IMR-90 (cell line): ENCODE measurements at regions not wholly inside any gene's neighbourhood (a gene's known extent, or its start where the extent isn't known, plus 50 kb on each side); places are given as distances from the start of the nearest gene placed in this dataset.

Experiments
- ATAC-seq: fragments of 200-7000 bp; cut with Tn5 transposase; 2 replicates; pipeline ENCODE4 v1.9.1; 2020; ENCODE audit warnings: low read depth, mild to moderate bottlenecking, moderate library complexity
- BruUV-seq: library from RNA; stranded (reverse); fragments of 400-500 nt; replicated peaks from 2 replicates; lab custom pipeline; 2021; lab: Mats Ljungman, UMichigan
- CTCF ChIA-PET: fragments of 300-600 bp; formaldehyde crosslinking; extraction: SDS; loops from one replicate; lab custom pipeline; 2021; ENCODE audit warnings: antibody characterized with exemption; lab: Yijun Ruan, JAX
- POLR2A ChIA-PET: fragments of 300-600 bp; sonication (Branson Sonifier 250); formaldehyde crosslinking; loops from one replicate; lab custom pipeline; 2022; ENCODE audit warnings: antibody characterized with exemption; ENCODE audit not compliant: unreplicated experiment; lab: Charles Lee
- DNase-seq: peaks from one replicate; pipeline ENCODE4 v3.0.0; 2013
- H2AFZ ChIP-seq: replicated peaks from 2 replicates; pipeline ENCODE3; 2013; ENCODE audit warnings: low read length, mild to moderate bottlenecking; ENCODE audit not compliant: poor library complexity
- H2AK5ac ChIP-seq: 2 replicates; pipeline ENCODE4 v1.6.1; 2013; ENCODE audit warnings: low read depth, low read length, inconsistent platforms
- H2AK9ac ChIP-seq: replicated peaks from 2 replicates; pipeline ENCODE3; 2013; ENCODE audit warnings: mild to moderate bottlenecking, low read depth, low read length, moderate library complexity; ENCODE audit not compliant: poor library complexity
- H2BK120ac ChIP-seq: 2 replicates; pipeline ENCODE4 v1.6.1; 2013; ENCODE audit warnings: low read depth, low read length, inconsistent platforms
- H2BK15ac ChIP-seq: 3 replicates; pipeline ENCODE4 v1.6.1; 2013; ENCODE audit warnings: low read depth, low read length, inconsistent platforms
- H2BK20ac ChIP-seq: 2 replicates; pipeline ENCODE4 v1.6.1; 2013; ENCODE audit warnings: low read depth, mild to moderate bottlenecking, inconsistent platforms, low read length, moderate library complexity
- H2BK5ac ChIP-seq: 2 replicates; pipeline ENCODE4 v1.6.1; 2013; ENCODE audit warnings: mild to moderate bottlenecking, low read depth, low read length, inconsistent platforms; ENCODE audit not compliant: poor library complexity, severe bottlenecking
- H3K14ac ChIP-seq: replicated peaks from 2 replicates; pipeline ENCODE4 v1.6.1; 2013; ENCODE audit warnings: low read depth, low read length, inconsistent platforms
- H3K18ac ChIP-seq: 2 replicates; pipeline ENCODE4 v1.6.1; 2013; ENCODE audit warnings: low read depth, low read length, control low read depth
- H3K23ac ChIP-seq: 2 replicates; pipeline ENCODE4 v1.6.1; 2013; ENCODE audit warnings: low read depth, low read length, inconsistent platforms
- H3K27ac ChIP-seq: 2 replicates; pipeline ENCODE4 v1.5.1; 2013; ENCODE audit warnings: mild to moderate bottlenecking, control low read depth, low read length; ENCODE audit not compliant: insufficient read depth
- H3K27me3 ChIP-seq: 2 replicates; pipeline ENCODE4 v1.6.1; 2013; ENCODE audit warnings: low read length; ENCODE audit not compliant: control insufficient read depth, insufficient read depth
- H3K36me3 ChIP-seq: 2 replicates; pipeline ENCODE4 v1.6.1; 2013; ENCODE audit warnings: low read length, mixed read lengths; ENCODE audit not compliant: control insufficient read depth, insufficient read depth
- H3K4ac ChIP-seq: 2 replicates; pipeline ENCODE4 v1.6.1; 2013; ENCODE audit warnings: low read depth, low read length, inconsistent platforms
- H3K4me1 ChIP-seq: 2 replicates; pipeline ENCODE4 v1.6.1; 2013; ENCODE audit warnings: low read length, mixed read lengths; ENCODE audit not compliant: control insufficient read depth, insufficient read depth
- H3K4me2 ChIP-seq: 2 replicates; pipeline ENCODE4 v1.6.1; 2013; ENCODE audit warnings: low read depth, mild to moderate bottlenecking, control low read depth, low read length, moderate library complexity
- H3K4me3 ChIP-seq: 2 replicates; pipeline ENCODE4 v1.5.1; 2013; ENCODE audit warnings: low read depth, mild to moderate bottlenecking, control low read depth, low read length, moderate library complexity; ENCODE audit not compliant: insufficient read depth
- H3K56ac ChIP-seq: 2 replicates; pipeline ENCODE4 v1.6.1; 2013; ENCODE audit warnings: low read length, inconsistent platforms; ENCODE audit not compliant: insufficient read depth; ENCODE audit errors: extremely low read depth
- H3K79me1 ChIP-seq, 2 experiments: 2 replicates each; pipeline ENCODE4 v1.6.1; 2013; ENCODE audit warnings: low read length in 2 of 2, inconsistent platforms in 1 of 2, low read depth in 1 of 2
- H3K9ac ChIP-seq: 2 replicates; pipeline ENCODE4 v1.6.1; 2013; ENCODE audit warnings: low read depth, low read length, control low read depth
- H3K9me1 ChIP-seq: 2 replicates; pipeline ENCODE4 v1.6.1; 2013; ENCODE audit warnings: low read length, inconsistent platforms; ENCODE audit not compliant: insufficient read depth
- H3K9me3 ChIP-seq: 2 replicates; pipeline ENCODE4 v1.6.1; 2013; ENCODE audit warnings: low read length; ENCODE audit not compliant: control insufficient read depth, insufficient read depth
- H4K20me1 ChIP-seq: 2 replicates; pipeline ENCODE4 v1.6.1; 2013; ENCODE audit warnings: low read length, inconsistent platforms; ENCODE audit not compliant: insufficient read depth
- H4K5ac ChIP-seq: 2 replicates; pipeline ENCODE4 v1.6.1; 2013; ENCODE audit warnings: mild to moderate bottlenecking, low read depth, low read length, control low read depth
- H4K8ac ChIP-seq, 2 experiments: 2 replicates each; pipeline ENCODE4 v1.6.1; 2013; ENCODE audit warnings: low read depth in 2 of 2, low read length in 2 of 2, control low read depth in 1 of 2, inconsistent platforms in 1 of 2
- H4K91ac ChIP-seq: 2 replicates; pipeline ENCODE4 v1.6.1; 2013; ENCODE audit warnings: low read depth, low read length, inconsistent platforms; ENCODE audit not compliant: insufficient read depth
- BHLHE40 ChIP-seq: fragments of 150-350 bp; IDR thresholded peaks from 2 replicates; pipeline ENCODE4 v1.6.1; 2016; ENCODE audit warnings: mild to moderate bottlenecking, low read depth, low read length
- CEBPB ChIP-seq: IDR thresholded peaks from 2 replicates; pipeline ENCODE4 v1.6.1; 2012; ENCODE audit warnings: low read depth, low read length, improper control_type of control experiment
- CHD1 ChIP-seq: IDR thresholded peaks from 2 replicates; pipeline ENCODE4 v1.6.1; 2012; ENCODE audit warnings: low read depth, low read length, improper control_type of control experiment
- CTCF ChIP-seq: conservative IDR thresholded peaks from 2 replicates; pipeline ENCODE4 v1.5.1; 2012; ENCODE audit warnings: mild to moderate bottlenecking, low read depth, low read length, improper control_type of control experiment
- FOS ChIP-seq: fragments of 150-350 bp; IDR thresholded peaks from 2 replicates; pipeline ENCODE4 v1.6.1; 2016; ENCODE audit warnings: low read depth, low read length
- MAFK ChIP-seq: IDR thresholded peaks from 2 replicates; pipeline ENCODE4 v1.6.1; 2012; ENCODE audit warnings: low read depth, low read length, improper control_type of control experiment
- MAZ ChIP-seq: IDR thresholded peaks from 2 replicates; pipeline ENCODE4 v1.6.1; 2012; ENCODE audit warnings: low read depth, mild to moderate bottlenecking, low read length, improper control_type of control experiment, moderate library complexity, borderline replicate concordance
- MXI1 ChIP-seq: IDR thresholded peaks from 2 replicates; pipeline ENCODE4 v1.6.1; 2012; ENCODE audit warnings: low read depth, mild to moderate bottlenecking, low read length, moderate library complexity, borderline replicate concordance
- NFE2L2 ChIP-seq: fragments of 150-350 bp; IDR thresholded peaks from 2 replicates; pipeline ENCODE4 v1.6.1; 2016; ENCODE audit warnings: low read depth, mild to moderate bottlenecking, low read length
- POLR2A ChIP-seq: IDR thresholded peaks from 2 replicates; pipeline ENCODE4 v1.6.1; 2012; ENCODE audit warnings: mild to moderate bottlenecking, low read depth, low read length
- RAD21 ChIP-seq: IDR thresholded peaks from 2 replicates; pipeline ENCODE4 v1.6.1; 2012; ENCODE audit warnings: low read length, improper control_type of control experiment
- RCOR1 ChIP-seq: IDR thresholded peaks from 2 replicates; pipeline ENCODE4 v1.6.1; 2012; ENCODE audit warnings: mild to moderate bottlenecking, low read length, improper control_type of control experiment; ENCODE audit not compliant: insufficient replicate concordance
- RFX5 ChIP-seq: IDR thresholded peaks from 2 replicates; pipeline ENCODE4 v1.8.0; 2012; ENCODE audit warnings: low read depth, mild to moderate bottlenecking, low read length, moderate library complexity
- SMC3 ChIP-seq: fragments of 150-350 bp; IDR thresholded peaks from 2 replicates; pipeline ENCODE4 v1.6.1; 2016; ENCODE audit warnings: low read depth, mild to moderate bottlenecking, antibody characterized with exemption, low read length, moderate library complexity
- WGBS, 2 experiments: methylation state at CpG; one replicate each; pipeline versions ENCODE4 v1.1.5 to v1.1.7; 2013; ENCODE audit warnings: missing lambda C conversion rate in 2 of 2; ENCODE audit not compliant: insufficient read length in 1 of 2; ENCODE audit errors: extremely low coverage in 2 of 2; 5-methylcytosine and 5-hydroxymethylcytosine counted together
- dilution Hi-C: fragments of 300-500 bp; cut with HindIII; formaldehyde crosslinking; loops from one replicate; pipeline ENCODE4 v1.14.3; 2018; ENCODE audit warnings: low sequenced_read_pairs; ENCODE audit not compliant: unreplicated experiment
- in situ Hi-C: fragments of 300-500 bp; cut with MboI; formaldehyde crosslinking; loops from 3 replicates; pipeline ENCODE4 v1.14.3; 2019; ENCODE audit warnings: low sequenced_read_pairs, inconsistent platforms, mixed read lengths
- intact Hi-C: fragments of 100-400 bp; cut with micrococcal nuclease; formaldehyde crosslinking; loops from 2 replicates; pipeline ENCODE4 v1.10.0; 2022
- TF ChIP-seq, protein P1 (sequence below): fragments of 150-350 bp; IDR thresholded peaks from 2 replicates; pipeline ENCODE4 v1.6.1; 2017; ENCODE audit warnings: mild to moderate bottlenecking, antibody characterized with exemption, low read length, low read depth
- TF ChIP-seq, protein P2 (sequence below): fragments of 150-350 bp; IDR thresholded peaks from 2 replicates; pipeline ENCODE4 v1.6.1; 2016; ENCODE audit warnings: low read depth, mild to moderate bottlenecking, low read length, moderate library complexity, borderline replicate concordance

GRCh38 chr4:175910700-175911099, 98.6 kb upstream of the GPM6A start:
- Histone ChIP-seq H3K9me3 (no peaks in the 10 kb centered on the region), H3K4me2 (no peak overlapping the region), H4K5ac (no peak overlapping the region), H2BK20ac (no peak overlapping the region), H2AK5ac (no peak overlapping the region), H3K4me3 (no peak overlapping the region), H3K23ac (no peak overlapping the region), H4K91ac (no peak overlapping the region), H4K20me1 (no peaks in the 10 kb centered on the region), H3K79me1 (no peaks in the 10 kb centered on the region), H3K4me1 (no peaks in the 10 kb centered on the region), H4K8ac (no peak overlapping the region), H3K27ac (no peak overlapping the region), H3K18ac (no peak overlapping the region), H2BK15ac (no peak overlapping the region), H3K14ac (no peak overlapping the region), H3K56ac (no peak overlapping the region), H3K36me3 (no peaks in the 10 kb centered on the region), H3K9ac (no peak overlapping the region), H2BK5ac (no peak overlapping the region), H2BK120ac (no peak overlapping the region), H3K27me3 (no peaks in the 10 kb centered on the region), H3K4ac (no peak overlapping the region), H3K9me1 (no peaks in the 10 kb centered on the region), H2AFZ (no peak overlapping the region), H2AK9ac (no peak overlapping the region)
- intact Hi-C loops: no loop called here
- POLR2A ChIA-PET: no interaction called here
- no TSS peak for BruUV-seq
- WGBS, 2 experiments: no CpG with 5 or more reads among the region's 4 CpGs
- DNase-seq (no peak), ATAC-seq (no peak)
- dilution Hi-C loops: no loop called here
- CTCF ChIA-PET: no interaction called here
- in situ Hi-C loops: no loop called here
- TF ChIP-seq MAFK (no peak), FOS (no peak), CEBPB (no peak), MAZ (no peak), POLR2A (no peak), NFE2L2 (no peak), RFX5 (no peak), CHD1 (no peak), SMC3 (no peak), RAD21 (no peak), BHLHE40 (no peak), RCOR1 (no peak), CTCF (no peak), MXI1 (no peak)
- TF ChIP-seq, protein P1, sequence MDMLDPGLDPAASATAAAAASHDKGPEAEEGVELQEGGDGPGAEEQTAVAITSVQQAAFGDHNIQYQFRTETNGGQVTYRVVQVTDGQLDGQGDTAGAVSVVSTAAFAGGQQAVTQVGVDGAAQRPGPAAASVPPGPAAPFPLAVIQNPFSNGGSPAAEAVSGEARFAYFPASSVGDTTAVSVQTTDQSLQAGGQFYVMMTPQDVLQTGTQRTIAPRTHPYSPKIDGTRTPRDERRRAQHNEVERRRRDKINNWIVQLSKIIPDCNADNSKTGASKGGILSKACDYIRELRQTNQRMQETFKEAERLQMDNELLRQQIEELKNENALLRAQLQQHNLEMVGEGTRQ: no peak
- TF ChIP-seq, protein P2, sequence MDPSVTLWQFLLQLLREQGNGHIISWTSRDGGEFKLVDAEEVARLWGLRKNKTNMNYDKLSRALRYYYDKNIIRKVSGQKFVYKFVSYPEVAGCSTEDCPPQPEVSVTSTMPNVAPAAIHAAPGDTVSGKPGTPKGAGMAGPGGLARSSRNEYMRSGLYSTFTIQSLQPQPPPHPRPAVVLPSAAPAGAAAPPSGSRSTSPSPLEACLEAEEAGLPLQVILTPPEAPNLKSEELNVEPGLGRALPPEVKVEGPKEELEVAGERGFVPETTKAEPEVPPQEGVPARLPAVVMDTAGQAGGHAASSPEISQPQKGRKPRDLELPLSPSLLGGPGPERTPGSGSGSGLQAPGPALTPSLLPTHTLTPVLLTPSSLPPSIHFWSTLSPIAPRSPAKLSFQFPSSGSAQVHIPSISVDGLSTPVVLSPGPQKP: no peak
